NOMO-1 treated with DMSO at 0.1 percent for 48 hours (cell line): ENCODE measurements at regions not wholly inside any gene's neighbourhood (a gene's known extent, or its start where the extent isn't known, plus 50 kb on each side); places are given as distances from the start of the nearest gene placed in this dataset.
"Not testable (repeated sequence)": the region's sequence is repeated elsewhere in the genome, so short reads cannot be mapped to it uniquely, and the experiment has no call there.

Source experiments
- DNase-seq: peaks from one replicate; lab custom pipeline; 2025; ENCODE audit not compliant: unreplicated experiment; lab: John Stamatoyannopoulos, UW

GRCh38 chr2:7667260-7667757 lies 750.1 kb downstream of the RNF144A start:
- DNase-seq: no peak

GRCh38 chr2:7670905-7671641 lies 753.9 kb downstream of the RNF144A start:
- no peak for DNase-seq

GRCh38 chr2:7672027-7672684 lies 754.9 kb downstream of the RNF144A start:
- no peak for DNase-seq

GRCh38 chr2:7672685-7673071 lies 755.5 kb downstream of the RNF144A start:
- DNase-seq: no peak

GRCh38 chr2:7673101-7673500 lies 755.9 kb downstream of the RNF144A start:
- DNase-seq: no peak

GRCh38 chr2:7673853-7674252 lies 756.6 kb downstream of the RNF144A start:
- DNase-seq: no peak

- no peak for DNase-seq
Measured at GRCh38 chr2:7674606-7675005, 757.4 kb downstream of the RNF144A start.

- no peak for DNase-seq
Measured at GRCh38 chr2:7676714-7677113, 759.5 kb downstream of the RNF144A start.

GRCh38 chr2:7681881-7682461 lies 764.8 kb downstream of the RNF144A start:
- no peak for DNase-seq

GRCh38 chr2:7683196-7683595 lies 766.0 kb downstream of the RNF144A start:
- no peak for DNase-seq

GRCh38 chr2:7683708-7684107 lies 766.5 kb downstream of the RNF144A start:
- no peak for DNase-seq

GRCh38 chr2:7685342-7686015 lies 768.3 kb downstream of the RNF144A start:
- no peak for DNase-seq

GRCh38 chr2:7686016-7686385 lies 768.8 kb downstream of the RNF144A start:
- DNase-seq: no peak

- no peak for DNase-seq
Measured at GRCh38 chr2:7691961-7692656, 774.9 kb downstream of the RNF144A start.

GRCh38 chr2:7692657-7693161 lies 775.5 kb downstream of the RNF144A start:
- DNase-seq: peak; percentile 72

GRCh38 chr2:7693246-7694075 lies 776.2 kb downstream of the RNF144A start:
- DNase-seq: no peak

GRCh38 chr2:7694076-7694985 lies 777.1 kb downstream of the RNF144A start:
- DNase-seq: no peak

GRCh38 chr2:7696556-7696955 lies 779.3 kb downstream of the RNF144A start:
- DNase-seq: not testable (repeated sequence)

- no peak for DNase-seq
Measured at GRCh38 chr2:7697052-7697451, 779.8 kb downstream of the RNF144A start.
